Neuron (in vitro differentiated cells): ENCODE measurements at regions not wholly inside any gene's neighbourhood (a gene's known extent, or its start where the extent isn't known, plus 50 kb on each side); places are given as distances from the start of the nearest gene placed in this dataset.
"Not testable (repeated sequence)": the region's sequence is repeated elsewhere in the genome, so short reads cannot be mapped to it uniquely, and the experiment has no call there.

Experiments used
- H2AFZ ChIP-seq: one replicate; pipeline ENCODE4 v1.6.1; 2013; ENCODE audit warnings: low read depth, mild to moderate bottlenecking, inconsistent platforms, low read length, moderate library complexity
- H3K27me3 ChIP-seq: one replicate; pipeline ENCODE4 v1.6.1; 2013; ENCODE audit warnings: low read length; ENCODE audit not compliant: insufficient read depth
- H3K36me3 ChIP-seq: one replicate; pipeline ENCODE4 v1.6.1; 2013; ENCODE audit warnings: low read length; ENCODE audit not compliant: insufficient read depth
- H3K4me1 ChIP-seq: one replicate; pipeline ENCODE4 v1.6.1; 2013; ENCODE audit warnings: low read length; ENCODE audit not compliant: insufficient read depth
- H3K4me3 ChIP-seq: 2 replicates; pipeline ENCODE4 v1.5.1; 2013; ENCODE audit warnings: mild to moderate bottlenecking, low read length, moderate library complexity
- H3K9me3 ChIP-seq: one replicate; pipeline ENCODE4 v1.6.1; 2013; ENCODE audit warnings: low read length

- Histone ChIP-seq H3K4me3 (no peak overlapping the region), H3K36me3 (no peaks in the 10 kb centered on the region), H3K9me3 (no peaks in the 10 kb centered on the region), H3K4me1 (no peaks in the 10 kb centered on the region), H2AFZ (no peak overlapping the region), H3K27me3 (no peaks in the 10 kb centered on the region)
These were observed 79.4 kb upstream of the OSTN start for GRCh38 chr3:191119415-191120295.

GRCh38 chr3:191111722-191112121 is 87.3 kb upstream of the OSTN start:
- H2AFZ ChIP-seq = no peak overlapping the region
- H3K27me3 ChIP-seq = no peaks in the 10 kb centered on the region
- H3K4me3 ChIP-seq = no peak overlapping the region
- H3K36me3 ChIP-seq = no peaks in the 10 kb centered on the region
- H3K9me3 ChIP-seq = no peaks in the 10 kb centered on the region
- no peaks in the 10 kb centered on the region for H3K4me1 ChIP-seq

GRCh38 chr3:191105418-191105817 is 93.6 kb upstream of the OSTN start:
- Histone ChIP-seq H3K36me3 (no peaks in the 10 kb centered on the region), H2AFZ (no peak overlapping the region), H3K27me3 (no peaks in the 10 kb centered on the region), H3K4me3 (no peak overlapping the region), H3K9me3 (no peaks in the 10 kb centered on the region), H3K4me1 (no peaks in the 10 kb centered on the region)

- H2AFZ ChIP-seq = no peak overlapping the region
- no peak overlapping the region for H3K4me3 ChIP-seq
- H3K27me3 ChIP-seq = no peaks in the 10 kb centered on the region
- H3K9me3 ChIP-seq = no peaks in the 10 kb centered on the region
- H3K4me1 ChIP-seq = no peaks in the 10 kb centered on the region
- H3K36me3 ChIP-seq = no peaks in the 10 kb centered on the region
These were observed 98.5 kb upstream of the OSTN start for GRCh38 chr3:191100516-191100915.

GRCh38 chr3:191094057-191094845 is 104.8 kb upstream of the OSTN start:
- no peak overlapping the region for H2AFZ ChIP-seq
- no peaks in the 10 kb centered on the region for H3K36me3 ChIP-seq
- no peak overlapping the region for H3K4me3 ChIP-seq
- no peaks in the 10 kb centered on the region for H3K4me1 ChIP-seq
- no peaks in the 10 kb centered on the region for H3K9me3 ChIP-seq
- no peaks in the 10 kb centered on the region for H3K27me3 ChIP-seq

- Histone ChIP-seq H3K27me3 (no peaks in the 10 kb centered on the region), H3K9me3 (no peaks in the 10 kb centered on the region), H3K36me3 (no peaks in the 10 kb centered on the region), H2AFZ (no peak overlapping the region), H3K4me1 (no peaks in the 10 kb centered on the region), H3K4me3 (no peak overlapping the region)
These were observed 111.7 kb upstream of the OSTN start for GRCh38 chr3:191087391-191087790.

GRCh38 chr3:191085091-191085490 is 114.0 kb upstream of the OSTN start:
- Histone ChIP-seq H3K4me3 (no peak overlapping the region), H3K4me1 (no peaks in the 10 kb centered on the region), H3K27me3 (no peaks in the 10 kb centered on the region), H2AFZ (no peak overlapping the region), H3K9me3 (no peaks in the 10 kb centered on the region), H3K36me3 (no peaks in the 10 kb centered on the region)

GRCh38 chr3:191078913-191079312 is 120.1 kb upstream of the OSTN start:
- not testable (repeated sequence) for H3K9me3 ChIP-seq, H3K27me3 ChIP-seq, H2AFZ ChIP-seq, H3K4me1 ChIP-seq, H3K36me3 ChIP-seq, H3K4me3 ChIP-seq

GRCh38 chr3:191076903-191077552 is 122.0 kb upstream of the OSTN start:
- H2AFZ ChIP-seq = no peak overlapping the region
- no peak overlapping the region for H3K4me3 ChIP-seq
- no peaks in the 10 kb centered on the region for H3K36me3 ChIP-seq
- no peaks in the 10 kb centered on the region for H3K27me3 ChIP-seq
- H3K4me1 ChIP-seq = no peaks in the 10 kb centered on the region
- H3K9me3 ChIP-seq = no peaks in the 10 kb centered on the region

GRCh38 chr3:191074511-191074910 is 124.5 kb upstream of the OSTN start:
- no peak overlapping the region for H2AFZ ChIP-seq
- H3K27me3 ChIP-seq = no peaks in the 10 kb centered on the region
- H3K4me3 ChIP-seq = no peak overlapping the region
- H3K4me1 ChIP-seq = no peaks in the 10 kb centered on the region
- no peaks in the 10 kb centered on the region for H3K36me3 ChIP-seq
- H3K9me3 ChIP-seq = no peaks in the 10 kb centered on the region

- Histone ChIP-seq H3K27me3 (no peaks in the 10 kb centered on the region), H3K4me1 (no peaks in the 10 kb centered on the region), H3K36me3 (no peaks in the 10 kb centered on the region), H2AFZ (no peak overlapping the region), H3K9me3 (no peaks in the 10 kb centered on the region), H3K4me3 (no peak overlapping the region)
These were observed 128.2 kb upstream of the OSTN start for GRCh38 chr3:191070762-191071403.

- no peaks in the 10 kb centered on the region for H3K36me3 ChIP-seq
- H3K27me3 ChIP-seq = no peaks in the 10 kb centered on the region
- no peaks in the 10 kb centered on the region for H3K4me1 ChIP-seq
- no peaks in the 10 kb centered on the region for H3K9me3 ChIP-seq
- H3K4me3 ChIP-seq = no peak overlapping the region
- no peak overlapping the region for H2AFZ ChIP-seq
These were observed 128.8 kb upstream of the OSTN start for GRCh38 chr3:191070201-191070600.
